OCI-LY1 (cell line): ENCODE measurements at regions not wholly inside any gene's neighbourhood (a gene's known extent, or its start where the extent isn't known, plus 50 kb on each side); places are given as distances from the start of the nearest gene placed in this dataset.

Experiments used
- H2AFZ ChIP-seq: fragments of 200-600 bp; sonication (generic), shearing (Covaris generic); 2 replicates; pipeline ENCODE4 v1.6.0; 2014; ENCODE audit warnings: antibody characterized with exemption, mild to moderate bottlenecking, low read length
- H3F3A ChIP-seq: fragments of 200-600 bp; sonication (generic), shearing (Covaris generic); 2 replicates; pipeline ENCODE4 v1.6.0; 2014; ENCODE audit warnings: mild to moderate bottlenecking, antibody characterized with exemption, low read length, moderate library complexity; ENCODE audit not compliant: insufficient read depth
- H3K27ac ChIP-seq: fragments of 200-600 bp; sonication (generic); 2 replicates; pipeline ENCODE4 v1.5.1; 2014; ENCODE audit warnings: low read length, mixed run types, mild to moderate bottlenecking, low read depth; ENCODE audit not compliant: poor library complexity, severe bottlenecking
- H3K27me3 ChIP-seq: fragments of 200-600 bp; sonication (generic); 2 replicates; pipeline ENCODE4 v1.6.0; 2014; ENCODE audit warnings: antibody characterized with exemption, mild to moderate bottlenecking, low read length, moderate library complexity; ENCODE audit not compliant: insufficient read depth
- H3K36me3 ChIP-seq: fragments of 200-600 bp; sonication (generic); 2 replicates; pipeline ENCODE4 v1.6.1; 2014; ENCODE audit warnings: mild to moderate bottlenecking, antibody characterized with exemption, low read length, moderate library complexity, mixed read lengths; ENCODE audit not compliant: insufficient read depth
- H3K4me1 ChIP-seq: fragments of 200-600 bp; sonication (generic); 2 replicates; pipeline ENCODE4 v1.5.1; 2014; ENCODE audit warnings: mild to moderate bottlenecking, low read length, moderate library complexity; ENCODE audit not compliant: insufficient read depth, severe bottlenecking
- H3K4me2 ChIP-seq: fragments of 200-600 bp; sonication (generic), shearing (Covaris generic); 2 replicates; pipeline ENCODE4 v1.6.1; 2014; ENCODE audit warnings: low read length
- H3K4me3 ChIP-seq: fragments of 200-600 bp; sonication (generic); 2 replicates; pipeline ENCODE4 v1.5.1; 2014; ENCODE audit warnings: low read length, low read depth, mild to moderate bottlenecking, mixed read lengths; ENCODE audit not compliant: poor library complexity, severe bottlenecking
- H3K79me2 ChIP-seq: fragments of 200-600 bp; shearing (Covaris generic); 2 replicates; pipeline ENCODE4 v1.6.1; 2016; ENCODE audit warnings: mixed run types, low read length, mixed read lengths; ENCODE audit not compliant: insufficient read depth
- H3K9ac ChIP-seq: fragments of 200-600 bp; sonication (generic), shearing (Covaris generic); 2 replicates; pipeline ENCODE4 v1.6.1; 2014; ENCODE audit warnings: mild to moderate bottlenecking, low read length, mixed read lengths
- H3K9me2 ChIP-seq: fragments of 200-600 bp; sonication (generic), shearing (Covaris generic); 2 replicates; pipeline ENCODE4 v1.6.1; 2014; ENCODE audit warnings: low read depth, mild to moderate bottlenecking, low read length, mixed read lengths
- H3K9me3 ChIP-seq: fragments of 200-600 bp; shearing (Covaris generic); 2 replicates; pipeline ENCODE4 v1.6.1; 2014; ENCODE audit warnings: low read length, mixed read lengths
- H4K20me1 ChIP-seq: fragments of 200-600 bp; sonication (generic), shearing (Covaris generic); 2 replicates; pipeline ENCODE4 v1.6.0; 2016; ENCODE audit warnings: mild to moderate bottlenecking, low read length; ENCODE audit not compliant: insufficient read depth
- CTCF ChIP-seq: fragments of 200-600 bp; sonication (generic), shearing (Covaris generic); IDR thresholded peaks from 2 replicates; pipeline ENCODE4 v1.5.1; 2017; ENCODE audit warnings: mild to moderate bottlenecking, antibody characterized with exemption, low read length, moderate library complexity, mixed read lengths
- EZH2 ChIP-seq: fragments of 200-600 bp; sonication (generic), shearing (Covaris generic); IDR thresholded peaks from 2 replicates; pipeline ENCODE4 v1.8.0; 2017; ENCODE audit warnings: borderline replicate concordance, mixed run types, mild to moderate bottlenecking, antibody characterized with exemption, low read length, moderate library complexity, mixed read lengths

GRCh38 chr12:132439333-132439904, 50.5 kb upstream of the FBRSL1 start:
- no peaks in the 10 kb centered on the region for H3K79me2 ChIP-seq
- TF ChIP-seq CTCF (no peak; the same call in 1 of the 2 replicates), EZH2 (no peak)
- H3K27ac ChIP-seq = no peak overlapping the region
- H4K20me1 ChIP-seq = no peaks in the 10 kb centered on the region
- H3K4me1 ChIP-seq = peaks cover under 1% of the 10 kb centered on the region
- H3K4me3 ChIP-seq = no peak overlapping the region
- no peak overlapping the region for H2AFZ ChIP-seq
- H3K9me3 ChIP-seq = no peaks in the 10 kb centered on the region
- peaks cover 6% of the 10 kb centered on the region; the same call in 1 of the 2 replicates for H3K27me3 ChIP-seq
- H3K9ac ChIP-seq = no peak overlapping the region
- no peaks in the 10 kb centered on the region for H3K9me2 ChIP-seq
- no peak overlapping the region for H3K4me2 ChIP-seq
- H3K36me3 ChIP-seq = no peaks in the 10 kb centered on the region
- H3F3A ChIP-seq = no peaks in the 10 kb centered on the region

DNA sequence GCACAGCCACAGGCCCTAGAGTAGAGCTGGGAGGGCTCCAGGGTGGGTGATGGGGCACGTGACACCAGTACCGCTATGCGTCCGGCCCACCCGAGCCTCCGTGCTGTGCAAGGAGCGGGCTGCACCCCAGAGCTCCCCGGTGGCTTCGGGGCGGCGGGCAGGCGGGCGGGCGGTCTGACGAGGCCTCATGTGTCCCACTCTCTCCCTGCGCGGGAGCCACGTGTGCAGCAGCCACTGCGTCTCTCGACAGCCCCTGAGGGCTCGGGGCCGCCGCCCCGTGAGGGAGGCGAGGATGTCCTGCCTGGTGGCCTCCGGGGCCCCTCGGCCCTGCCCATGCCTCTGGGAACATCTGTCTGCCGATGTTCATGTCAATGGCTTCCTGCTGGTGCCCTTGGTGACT, 51.2 kb upstream of the FBRSL1 start:
- Histone ChIP-seq H3K9me3 (no peaks in the 10 kb centered on the region), H3K27me3 (peaks cover 7% of the 10 kb centered on the region; the same call in 1 of the 2 replicates), H2AFZ (no peak overlapping the region), H3F3A (no peaks in the 10 kb centered on the region), H3K4me2 (no peak overlapping the region), H3K9me2 (no peaks in the 10 kb centered on the region), H3K4me1 (no peaks in the 10 kb centered on the region), H3K36me3 (no peaks in the 10 kb centered on the region), H4K20me1 (no peaks in the 10 kb centered on the region), H3K79me2 (no peaks in the 10 kb centered on the region), H3K27ac (no peak overlapping the region), H3K4me3 (no peak overlapping the region), H3K9ac (no peak overlapping the region)
- no peak for TF ChIP-seq EZH2

DNA sequence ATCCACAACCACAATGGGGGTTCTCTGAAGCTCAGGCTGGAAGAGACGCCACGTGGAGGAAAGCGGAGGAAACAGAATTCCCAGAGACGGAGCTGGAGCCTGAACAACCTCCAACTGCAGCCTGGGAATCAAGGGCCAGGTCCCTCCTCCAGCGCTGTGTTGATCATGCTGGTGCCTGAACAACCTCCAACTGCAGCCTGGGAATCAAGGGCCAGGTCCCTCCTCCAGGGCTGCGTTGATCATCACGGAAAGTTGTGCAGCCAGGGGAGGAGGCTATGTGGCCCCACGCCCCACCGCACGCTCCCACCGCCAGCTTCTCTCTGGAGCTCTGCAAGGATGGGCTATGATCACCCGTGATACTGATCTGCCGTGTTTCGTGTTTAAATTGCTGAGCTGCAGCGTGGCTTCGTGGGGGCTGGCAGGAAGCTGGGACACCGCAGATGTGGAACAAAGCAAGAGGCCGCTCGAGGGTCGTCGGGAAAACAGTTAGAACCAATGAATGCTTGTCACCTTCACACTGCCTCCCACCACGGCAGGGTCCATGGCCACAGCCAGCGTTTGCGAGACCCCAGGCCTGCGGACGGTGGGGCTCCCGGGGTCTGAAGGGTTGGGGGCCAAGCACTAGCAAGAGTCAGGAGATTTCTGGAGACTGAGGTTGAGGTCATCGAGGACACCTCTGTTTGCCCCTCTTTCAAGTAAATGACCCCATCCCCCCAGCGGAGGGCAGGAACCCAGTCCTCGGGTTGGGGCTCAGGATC, 51.8 kb upstream of the FBRSL1 start:
- Histone ChIP-seq H4K20me1 (no peaks in the 10 kb centered on the region), H3K79me2 (no peaks in the 10 kb centered on the region), H3K4me1 (no peaks in the 10 kb centered on the region), H3K9me2 (no peaks in the 10 kb centered on the region), H3K27me3 (peaks cover 7% of the 10 kb centered on the region; the same call in 1 of the 2 replicates), H3K27ac (no peak overlapping the region), H2AFZ (no peak overlapping the region), H3K36me3 (no peaks in the 10 kb centered on the region), H3F3A (no peaks in the 10 kb centered on the region), H3K4me2 (no peak overlapping the region), H3K4me3 (no peak overlapping the region), H3K9ac (no peak overlapping the region), H3K9me3 (no peaks in the 10 kb centered on the region)
- no peak for TF ChIP-seq CTCF
- no peak for TF ChIP-seq EZH2
